Hepatocyte (in vitro differentiated cells): ENCODE measurements at regions not wholly inside any gene's neighbourhood (a gene's known extent, or its start where the extent isn't known, plus 50 kb on each side); places are given as distances from the start of the nearest gene placed in this dataset.
"Not testable (repeated sequence)": the region's sequence is repeated elsewhere in the genome, so short reads cannot be mapped to it uniquely, and the experiment has no call there.

Experiments used
- DNase-seq: peaks from one replicate; pipeline ENCODE4 v3.0.0-alpha.2; 2016; ENCODE audit warnings: low spot score
- H2AFZ ChIP-seq: fragments of 200-600 bp; sonication (generic); 2 replicates; pipeline ENCODE4 v1.6.0; 2016; ENCODE audit warnings: antibody characterized with exemption, mild to moderate bottlenecking
- H3K27ac ChIP-seq: fragments of 200-600 bp; sonication (generic); 2 replicates; pipeline ENCODE4 v1.5.1; 2016; ENCODE audit warnings: mild to moderate bottlenecking
- H3K27me3 ChIP-seq: fragments of 200-600 bp; sonication (generic); 2 replicates; pipeline ENCODE4 v1.6.1; 2016
- H3K36me3 ChIP-seq: fragments of 200-600 bp; sonication (generic); replicated peaks from 2 replicates; pipeline ENCODE4 v1.5.1; 2016; ENCODE audit warnings: low read depth; ENCODE audit not compliant: insufficient read depth
- H3K4me1 ChIP-seq: fragments of 200-600 bp; sonication (generic); 2 replicates; pipeline ENCODE4 v1.5.1; 2016; ENCODE audit warnings: mild to moderate bottlenecking, moderate library complexity; ENCODE audit not compliant: insufficient read depth
- H3K4me2 ChIP-seq: fragments of 200-600 bp; sonication (generic); 2 replicates; pipeline ENCODE4 v1.6.0; 2016
- H3K4me3 ChIP-seq: fragments of 200-600 bp; sonication (generic); 2 replicates; pipeline ENCODE4 v1.5.1; 2016; ENCODE audit warnings: mild to moderate bottlenecking
- H3K79me2 ChIP-seq: fragments of 200-600 bp; sonication (generic); 2 replicates; pipeline ENCODE4 v1.6.0; 2017; ENCODE audit warnings: mild to moderate bottlenecking
- H3K9me2 ChIP-seq: fragments of 200-600 bp; sonication (generic); replicated peaks from 2 replicates; pipeline ENCODE4 v1.6.0; 2017; ENCODE audit warnings: mild to moderate bottlenecking; ENCODE audit not compliant: insufficient read depth
- H3K9me3 ChIP-seq: fragments of 200-600 bp; sonication (generic); 2 replicates; pipeline ENCODE4 v1.5.1; 2016; ENCODE audit warnings: low read depth, mild to moderate bottlenecking
- H4K20me1 ChIP-seq: fragments of 200-600 bp; sonication (generic); 2 replicates; pipeline ENCODE4 v1.6.0; 2016; ENCODE audit warnings: mild to moderate bottlenecking; ENCODE audit not compliant: insufficient read depth, poor library complexity, severe bottlenecking
- EZH2 ChIP-seq: fragments of 200-600 bp; sonication (generic); IDR thresholded peaks from 2 replicates; pipeline ENCODE4 v1.6.1; 2016; ENCODE audit warnings: antibody characterized with exemption, mild to moderate bottlenecking, borderline replicate concordance
- EZH2phosphoT487 ChIP-seq: fragments of 200-600 bp; sonication (generic); IDR thresholded peaks from one replicate; pipeline ENCODE4 v1.6.1; 2018; ENCODE audit warnings: antibody characterized with exemption, mild to moderate bottlenecking, low read depth, moderate library complexity; ENCODE audit not compliant: unreplicated experiment, severe bottlenecking
- WGBS: methylation state at CpG from one replicate; pipeline ENCODE4 v1.1.6; 2016; ENCODE audit warnings: low lambda C conversion rate; ENCODE audit errors: missing lambda C conversion rate; 5-methylcytosine and 5-hydroxymethylcytosine counted together
- TF ChIP-seq, protein P1 (sequence below): fragments of 200-600 bp; sonication (generic); IDR thresholded peaks from 2 replicates; pipeline ENCODE4 v1.5.1; 2016; ENCODE audit warnings: antibody characterized with exemption, mild to moderate bottlenecking; ENCODE audit not compliant: poor library complexity

DNA sequence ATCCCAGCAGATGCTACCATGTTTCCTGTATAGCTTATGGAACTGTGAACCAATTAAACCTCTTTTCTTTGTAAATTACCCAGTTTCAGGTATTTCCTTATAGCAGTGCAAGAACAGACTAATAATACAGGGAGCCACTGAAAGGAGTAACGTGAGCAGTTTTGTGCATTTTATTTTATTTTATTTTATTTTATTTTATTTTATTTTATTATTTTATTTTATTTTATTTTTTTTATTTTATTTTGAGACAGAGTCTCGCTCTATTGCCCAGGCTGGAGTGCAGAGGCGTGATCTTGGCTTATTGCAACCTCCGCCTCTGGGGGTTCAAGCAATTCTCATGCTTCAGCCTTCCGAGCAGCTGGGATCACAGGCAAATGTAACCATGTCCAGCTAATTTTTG is 55.9 kb upstream of the KCNK12 start:
- no peaks in the 10 kb centered on the region for H3K4me1 ChIP-seq

DNA sequence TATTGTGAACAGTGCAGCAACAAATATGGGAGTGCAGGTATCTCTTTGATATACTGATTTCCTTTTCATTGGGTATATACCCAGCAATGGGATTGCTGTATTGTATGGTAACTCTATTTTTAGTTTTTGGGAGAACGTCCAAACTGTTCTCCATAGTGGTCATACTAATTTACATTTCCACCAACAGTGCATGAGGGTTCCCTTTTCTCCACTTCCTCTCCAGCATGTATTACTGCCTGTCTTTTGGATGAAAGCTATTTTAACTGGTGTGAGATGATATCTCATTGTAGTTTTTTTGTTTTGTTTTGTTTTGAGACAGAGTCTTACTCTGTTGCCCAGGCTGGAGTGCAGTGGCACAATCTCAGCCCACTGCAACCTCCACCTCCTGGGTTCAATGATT is 52.4 kb upstream of the KCNK12 start:
- H4K20me1 ChIP-seq, H3K4me1 ChIP-seq, H3K27ac ChIP-seq, H3K9me3 ChIP-seq, H3K79me2 ChIP-seq, H3K4me2 ChIP-seq, H2AFZ ChIP-seq, H3K9me2 ChIP-seq, H3K27me3 ChIP-seq, H3K4me3 ChIP-seq, H3K36me3 ChIP-seq, DNase-seq: not testable (repeated sequence)
- 81% methylated on average over 1 of the region's 1 CpG for WGBS

More for the DNA sequence above, 55.9 kb upstream of the KCNK12 start:
- H3K27ac ChIP-seq, result no peak overlapping the region
- no peaks in the 10 kb centered on the region for H3K27me3 ChIP-seq
- no peak for DNase-seq
- H3K9me2 ChIP-seq, result no peaks in the 10 kb centered on the region
- no peaks in the 10 kb centered on the region for H3K36me3 ChIP-seq
- no peak overlapping the region for H2AFZ ChIP-seq
- H3K9me3 ChIP-seq, result no peaks in the 10 kb centered on the region
- WGBS, result 96% methylated on average over 5 of the region's 5 CpGs
- no peak overlapping the region for H3K4me3 ChIP-seq
- TF ChIP-seq EZH2phosphoT487, result no peak
- TF ChIP-seq, protein P1, sequence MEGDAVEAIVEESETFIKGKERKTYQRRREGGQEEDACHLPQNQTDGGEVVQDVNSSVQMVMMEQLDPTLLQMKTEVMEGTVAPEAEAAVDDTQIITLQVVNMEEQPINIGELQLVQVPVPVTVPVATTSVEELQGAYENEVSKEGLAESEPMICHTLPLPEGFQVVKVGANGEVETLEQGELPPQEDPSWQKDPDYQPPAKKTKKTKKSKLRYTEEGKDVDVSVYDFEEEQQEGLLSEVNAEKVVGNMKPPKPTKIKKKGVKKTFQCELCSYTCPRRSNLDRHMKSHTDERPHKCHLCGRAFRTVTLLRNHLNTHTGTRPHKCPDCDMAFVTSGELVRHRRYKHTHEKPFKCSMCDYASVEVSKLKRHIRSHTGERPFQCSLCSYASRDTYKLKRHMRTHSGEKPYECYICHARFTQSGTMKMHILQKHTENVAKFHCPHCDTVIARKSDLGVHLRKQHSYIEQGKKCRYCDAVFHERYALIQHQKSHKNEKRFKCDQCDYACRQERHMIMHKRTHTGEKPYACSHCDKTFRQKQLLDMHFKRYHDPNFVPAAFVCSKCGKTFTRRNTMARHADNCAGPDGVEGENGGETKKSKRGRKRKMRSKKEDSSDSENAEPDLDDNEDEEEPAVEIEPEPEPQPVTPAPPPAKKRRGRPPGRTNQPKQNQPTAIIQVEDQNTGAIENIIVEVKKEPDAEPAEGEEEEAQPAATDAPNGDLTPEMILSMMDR, result no peak
- TF ChIP-seq EZH2, result no peak
- no peak overlapping the region for H3K4me2 ChIP-seq
- no peaks in the 10 kb centered on the region for H3K79me2 ChIP-seq
- H4K20me1 ChIP-seq, result no peaks in the 10 kb centered on the region

DNA sequence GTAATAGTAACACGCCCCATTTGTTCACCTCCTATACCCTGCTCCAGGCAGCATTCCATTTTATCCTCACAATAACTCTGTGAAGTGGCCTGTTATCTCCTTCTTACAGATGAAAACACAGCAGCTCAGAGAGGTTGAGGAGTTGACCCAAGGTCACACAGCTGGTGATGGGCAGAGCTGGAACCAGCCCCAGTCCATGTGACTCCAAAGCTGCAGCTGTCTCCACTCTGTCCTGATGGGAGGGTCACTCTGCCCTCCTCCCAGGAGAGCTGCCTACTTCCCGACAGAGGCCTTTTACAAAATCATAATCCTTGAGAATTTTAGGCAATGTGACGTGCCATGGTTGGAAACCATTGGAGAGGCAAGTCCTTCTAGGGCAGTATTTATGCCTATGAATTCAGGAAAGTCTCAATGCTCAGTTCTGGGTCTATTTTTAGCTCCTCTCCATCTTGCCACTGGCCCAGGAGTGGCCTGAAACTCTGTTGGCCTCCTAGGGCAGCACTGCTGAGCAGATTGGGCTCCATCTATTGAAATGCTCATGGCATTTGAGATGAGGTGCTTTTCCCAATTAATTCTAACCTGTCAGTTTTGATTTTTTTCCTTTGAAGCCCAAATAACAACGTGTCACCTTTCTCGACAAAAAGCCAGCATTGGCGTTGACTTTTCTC is 50.1 kb upstream of the KCNK12 start:
- H3K4me2 ChIP-seq, result no peak overlapping the region
- H3K9me2 ChIP-seq, result no peaks in the 10 kb centered on the region
- no peak overlapping the region for H3K4me3 ChIP-seq
- TF ChIP-seq EZH2phosphoT487, result no peak
- TF ChIP-seq, protein P1, result no peak
- TF ChIP-seq EZH2, result no peak
- WGBS, result 87% methylated on average over 6 of the region's 6 CpGs
- no peaks in the 10 kb centered on the region for H3K36me3 ChIP-seq
- H2AFZ ChIP-seq, result no peak overlapping the region
- H3K79me2 ChIP-seq, result no peaks in the 10 kb centered on the region
- H4K20me1 ChIP-seq, result no peaks in the 10 kb centered on the region
- no peaks in the 10 kb centered on the region for H3K9me3 ChIP-seq
- H3K27ac ChIP-seq, result no peak overlapping the region
- H3K27me3 ChIP-seq, result no peaks in the 10 kb centered on the region
- DNase-seq, result no peak
- H3K4me1 ChIP-seq, result no peaks in the 10 kb centered on the region
